NOMO-1 (cell line): ENCODE measurements at regions not wholly inside any gene's neighbourhood (a gene's known extent, or its start where the extent isn't known, plus 50 kb on each side); places are given as distances from the start of the nearest gene placed in this dataset.

ENCODE experiments used
- DNase-seq, 2 experiments: peaks; one replicate each; lab custom pipeline; 2025; ENCODE audit not compliant: unreplicated experiment in 2 of 2; lab: John Stamatoyannopoulos, UW

- no peak for DNase-seq
Measured at GRCh38 chr11:127678631-127679030, 678.1 kb upstream of the KIRREL3 start.

- DNase-seq = no peak
Measured at GRCh38 chr11:127677660-127678425, 677.3 kb upstream of the KIRREL3 start.

- no peak for DNase-seq
Measured at GRCh38 chr11:127675581-127675980, 675.0 kb upstream of the KIRREL3 start.

GRCh38 chr11:127674754-127675153, 674.2 kb upstream of the KIRREL3 start:
- DNase-seq = no peak

GRCh38 chr11:127670374-127671119, 670.0 kb upstream of the KIRREL3 start:
- DNase-seq = no peak

GRCh38 chr11:127656116-127656836, 655.7 kb upstream of the KIRREL3 start:
- DNase-seq = no peak

- no peak for DNase-seq
Measured at GRCh38 chr11:127653076-127653475, 652.5 kb upstream of the KIRREL3 start.

- DNase-seq = no peak
Measured at GRCh38 chr11:127651888-127652221, 651.3 kb upstream of the KIRREL3 start.

- DNase-seq = no peak
Measured at GRCh38 chr11:127651175-127651887, 650.8 kb upstream of the KIRREL3 start.

GRCh38 chr11:127649958-127650357, 649.4 kb upstream of the KIRREL3 start:
- DNase-seq = no peak

GRCh38 chr11:127649071-127649470, 648.5 kb upstream of the KIRREL3 start:
- no peak for DNase-seq

GRCh38 chr11:127648583-127648982, 648.0 kb upstream of the KIRREL3 start:
- no peak for DNase-seq

- DNase-seq = no peak
Measured at GRCh38 chr11:127644366-127644765, 643.8 kb upstream of the KIRREL3 start.

GRCh38 chr11:127643268-127644058, 642.9 kb upstream of the KIRREL3 start:
- DNase-seq = no peak

GRCh38 chr11:127640561-127641451, 640.2 kb upstream of the KIRREL3 start:
- no peak for DNase-seq

GRCh38 chr11:127639916-127640315, 639.3 kb upstream of the KIRREL3 start:
- no peak for DNase-seq

- no peak for DNase-seq
Measured at GRCh38 chr11:127632976-127633680, 632.6 kb upstream of the KIRREL3 start.

GRCh38 chr11:127632546-127632945, 632.0 kb upstream of the KIRREL3 start:
- no peak for DNase-seq

GRCh38 chr11:127631974-127632373, 631.4 kb upstream of the KIRREL3 start:
- no peak for DNase-seq
